Epithelial cell of prostate (primary cell): ENCODE measurements at regions not wholly inside any gene's neighbourhood (a gene's known extent, or its start where the extent isn't known, plus 50 kb on each side); places are given as distances from the start of the nearest gene placed in this dataset.
A peak's percentile ranks its signal among the peaks of the same experiment; 100 is the strongest.

Experiments used
- DNase-seq: peaks from one replicate; pipeline ENCODE4 v3.0.0-alpha.2; 2011; ENCODE audit warnings: low read depth, low spot score
- H3K27ac ChIP-seq: fragments of 450-650 bp; 2 replicates; pipeline ENCODE4 v1.5.1; 2017; ENCODE audit warnings: mild to moderate bottlenecking

DNA sequence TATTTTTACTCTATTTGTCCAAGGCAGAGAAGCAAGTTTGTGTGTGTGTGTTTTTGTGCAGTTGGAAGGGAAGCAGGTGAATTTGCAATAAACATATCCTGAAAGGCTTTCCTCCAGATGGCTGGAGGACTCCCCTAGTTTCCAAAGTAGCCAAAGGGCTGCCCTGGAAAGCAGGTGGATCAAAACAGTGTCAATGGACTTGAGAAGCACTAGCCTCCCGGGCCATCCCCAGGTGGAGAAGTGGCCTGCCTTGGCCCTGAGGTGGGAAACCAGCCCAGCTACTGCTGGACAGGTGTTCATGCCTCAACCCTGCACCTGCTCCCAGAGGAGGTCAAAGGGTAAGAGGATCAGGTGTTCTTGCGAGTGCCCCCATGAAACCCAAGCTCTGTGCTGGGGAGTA lies 1046.9 kb downstream of the VRK1 start:
- no peak for DNase-seq
- no peak overlapping the region for H3K27ac ChIP-seq

DNA sequence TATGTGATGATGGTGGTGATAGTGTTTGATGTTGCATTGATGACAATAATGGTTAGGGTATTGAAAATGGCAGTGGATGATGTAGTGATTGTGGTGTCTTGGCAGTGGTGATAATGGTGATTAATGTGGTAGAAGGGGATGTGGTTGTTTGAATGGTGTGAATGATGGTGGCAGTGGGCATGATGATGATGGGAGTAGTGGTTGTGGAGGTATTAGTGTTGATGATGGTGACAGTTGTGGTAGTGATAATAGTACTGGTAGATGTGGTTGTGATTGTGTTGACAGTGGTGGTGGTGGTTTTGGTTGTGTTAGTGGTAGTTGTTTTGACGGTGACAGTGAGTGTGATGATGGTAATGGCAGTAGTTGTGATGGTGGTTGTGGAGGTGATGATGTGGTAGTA lies 1049.0 kb downstream of the VRK1 start:
- no peak overlapping the region for H3K27ac ChIP-seq
- no peak for DNase-seq

DNA sequence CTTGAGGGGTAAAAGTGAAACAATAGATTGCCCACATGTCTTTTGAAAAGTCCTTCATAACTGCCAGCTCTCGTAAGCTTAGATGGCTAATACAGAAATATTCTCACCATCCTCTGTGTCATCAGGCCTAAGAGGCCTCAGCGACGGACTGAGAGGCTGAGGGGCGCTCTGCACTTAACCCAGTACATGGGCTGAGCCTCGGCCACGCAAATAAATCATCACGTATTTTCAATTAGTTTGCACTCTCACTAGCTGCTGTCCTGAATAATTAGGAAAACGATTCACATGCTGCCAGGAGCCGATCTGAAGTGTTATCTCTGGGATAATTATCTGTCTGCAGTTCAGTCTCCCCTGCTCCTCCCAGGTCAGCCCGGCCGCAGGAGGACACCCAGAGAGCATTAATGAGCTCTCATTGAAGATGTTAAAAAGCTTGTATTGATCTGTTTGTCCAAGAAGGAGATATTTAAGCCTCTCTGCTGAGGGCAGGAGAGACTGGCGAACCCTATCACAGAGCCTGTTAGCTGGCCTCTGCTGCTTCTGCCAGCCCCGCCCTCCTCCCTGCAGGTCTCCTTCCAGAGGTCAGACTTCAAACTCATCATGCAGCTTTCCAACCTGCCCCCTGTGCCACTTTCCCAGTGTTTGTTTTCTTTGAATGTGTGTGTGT lies 1051.3 kb downstream of the VRK1 start:
- H3K27ac ChIP-seq, result no peak overlapping the region
- DNase-seq, result no peak

DNA sequence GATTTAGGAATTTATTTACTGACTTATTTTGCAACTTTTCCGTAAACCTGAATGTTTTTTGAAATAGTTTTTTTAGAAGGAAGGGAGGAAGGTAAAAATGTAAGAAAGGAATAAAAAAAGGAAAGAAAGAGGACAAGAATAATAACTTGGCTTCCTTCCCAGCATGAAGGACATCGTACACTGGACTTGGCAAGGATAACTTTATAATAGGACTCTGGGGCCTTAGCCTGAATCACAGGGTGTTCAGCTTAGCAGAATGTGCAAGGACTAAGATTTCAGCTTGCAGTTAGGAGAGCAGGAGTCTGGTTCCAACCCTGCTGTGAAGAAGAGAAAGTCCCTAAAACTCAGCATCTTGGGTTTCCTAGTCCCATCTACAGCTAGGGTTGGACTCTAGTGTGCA lies 1053.3 kb downstream of the VRK1 start:
- no peak for DNase-seq
- no peak overlapping the region for H3K27ac ChIP-seq

DNA sequence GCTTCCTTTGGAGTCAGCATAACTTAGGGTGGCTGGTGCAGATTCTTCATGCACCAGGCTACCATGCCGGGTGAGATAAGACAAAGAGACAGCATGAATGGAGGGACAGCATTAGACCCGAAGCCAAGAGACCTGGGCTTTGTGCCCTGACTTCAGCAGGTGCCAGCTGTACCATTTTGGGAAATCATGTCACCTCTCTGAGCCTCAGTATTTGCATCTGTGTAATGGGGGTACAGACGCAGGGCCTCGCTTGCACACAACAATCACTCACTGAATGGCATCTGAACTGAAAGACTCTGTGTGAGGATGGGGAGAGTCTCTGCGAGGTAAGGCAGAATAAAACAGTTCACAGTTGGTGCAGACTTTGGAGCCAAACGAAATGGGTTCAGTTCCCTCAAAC lies 1053.7 kb downstream of the VRK1 start:
- DNase-seq, result no peak
- no peak overlapping the region for H3K27ac ChIP-seq

DNA sequence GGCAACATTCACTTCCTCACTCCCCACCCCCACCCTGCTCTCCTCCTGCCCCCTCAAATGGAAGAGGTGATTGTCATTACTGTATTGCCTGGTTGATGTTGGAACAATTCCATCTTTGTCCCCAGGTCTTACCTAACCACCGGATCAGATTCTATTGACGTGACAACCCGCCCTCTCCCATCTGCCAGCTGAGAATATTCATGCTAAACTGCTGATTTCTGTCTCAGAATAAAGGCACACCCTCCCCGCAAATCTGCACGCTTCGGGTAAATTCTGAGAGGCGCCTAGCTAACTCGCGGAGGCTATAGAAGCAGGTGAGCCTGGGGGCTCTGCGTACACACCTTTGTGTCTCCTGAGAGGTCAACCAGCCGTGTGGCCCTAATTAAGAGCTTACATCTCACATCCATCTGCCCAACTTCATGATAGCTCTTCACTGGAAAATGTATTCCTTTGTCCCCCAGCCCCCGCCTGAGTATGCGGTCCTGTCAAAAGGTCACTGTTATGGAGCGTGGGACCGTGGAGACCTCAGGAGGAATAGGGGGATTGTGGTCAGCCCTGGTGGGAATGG lies 1054.3 kb downstream of the VRK1 start:
- H3K27ac ChIP-seq, result no peak overlapping the region
- DNase-seq, result no peak

DNA sequence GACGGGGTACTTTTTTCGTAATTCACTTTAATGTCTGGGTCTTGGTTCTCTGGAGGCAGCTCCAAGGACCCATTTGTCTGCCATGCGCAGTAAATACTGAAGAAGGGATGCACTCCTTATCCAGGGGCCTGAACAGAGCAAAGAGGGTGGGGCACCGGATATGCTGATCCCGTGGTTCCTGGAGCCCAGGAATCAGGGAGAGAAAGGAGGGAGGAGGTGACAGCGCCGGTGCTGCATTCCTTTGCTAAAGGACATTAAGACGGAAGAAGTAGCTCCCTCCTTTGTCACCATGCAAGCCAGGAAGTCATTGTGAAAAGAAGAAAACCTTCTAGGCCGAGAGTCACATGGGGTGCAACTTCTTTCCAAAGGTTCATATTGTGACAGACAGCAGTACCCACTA lies 1057.7 kb downstream of the VRK1 start:
- H3K27ac ChIP-seq, result no peak overlapping the region
- DNase-seq, result no peak

DNA sequence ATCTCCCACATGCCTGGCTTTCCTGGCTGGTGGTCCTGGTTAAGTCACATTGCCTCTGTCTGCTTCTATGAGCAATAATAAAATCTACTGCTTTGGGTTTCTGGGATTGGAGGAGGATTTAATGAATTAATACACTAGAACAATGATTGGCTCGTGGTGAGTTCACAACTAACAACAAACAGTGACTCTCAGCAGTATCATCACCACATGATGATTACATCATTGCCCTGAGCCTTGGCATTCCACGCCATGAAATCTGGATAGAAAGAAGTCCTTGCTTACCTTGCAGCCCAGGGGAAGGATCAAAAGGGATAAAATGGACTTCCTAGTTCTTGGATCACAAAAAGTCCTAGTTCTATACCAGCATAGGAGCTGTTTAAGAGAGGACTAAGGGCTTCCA lies 1069.0 kb downstream of the VRK1 start:
- DNase-seq, result no peak

DNA sequence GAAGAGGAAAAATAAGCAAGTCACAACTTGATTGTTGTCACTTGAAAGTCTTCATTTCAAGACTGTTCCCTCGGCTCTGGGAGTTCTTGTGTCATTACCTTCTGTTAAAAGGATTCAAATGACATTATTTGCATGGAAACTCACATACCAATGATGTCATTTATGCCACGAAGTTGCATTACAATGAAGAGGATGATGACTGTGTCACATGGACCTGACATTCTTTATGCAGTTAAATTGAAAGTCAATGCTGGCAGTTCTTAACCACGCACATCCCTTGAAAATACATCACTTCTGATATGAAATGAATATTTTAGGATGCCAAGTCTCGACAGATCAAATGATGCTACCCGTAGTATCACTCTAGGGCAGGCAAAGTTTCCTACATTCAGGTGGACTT lies 1069.5 kb downstream of the VRK1 start:
- peak overlapping the region; percentile 59 for H3K27ac ChIP-seq
- no peak for DNase-seq

More for the DNA sequence above, 1069.0 kb downstream of the VRK1 start:
- H3K27ac ChIP-seq, result peak overlapping the region; percentile 59

DNA sequence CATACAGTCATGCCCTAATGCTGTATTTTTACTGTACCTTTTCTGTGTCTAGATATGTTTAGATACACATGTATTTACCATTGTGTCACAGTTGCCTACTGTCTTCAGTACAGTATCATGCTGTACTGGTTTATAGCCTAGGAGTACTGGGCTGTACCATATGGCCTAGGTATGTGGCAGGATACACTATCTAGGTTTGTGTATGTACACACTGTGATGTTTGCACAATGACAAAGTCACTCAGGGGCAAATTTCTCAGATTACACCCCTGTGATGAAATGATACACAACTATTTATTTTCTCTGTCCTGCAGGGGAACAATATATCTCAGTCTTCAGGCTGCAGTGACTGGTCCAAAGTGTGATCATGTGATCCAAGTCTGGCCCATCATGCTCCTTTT lies 1076.1 kb downstream of the VRK1 start:
- H3K27ac ChIP-seq, result no peak overlapping the region

DNA sequence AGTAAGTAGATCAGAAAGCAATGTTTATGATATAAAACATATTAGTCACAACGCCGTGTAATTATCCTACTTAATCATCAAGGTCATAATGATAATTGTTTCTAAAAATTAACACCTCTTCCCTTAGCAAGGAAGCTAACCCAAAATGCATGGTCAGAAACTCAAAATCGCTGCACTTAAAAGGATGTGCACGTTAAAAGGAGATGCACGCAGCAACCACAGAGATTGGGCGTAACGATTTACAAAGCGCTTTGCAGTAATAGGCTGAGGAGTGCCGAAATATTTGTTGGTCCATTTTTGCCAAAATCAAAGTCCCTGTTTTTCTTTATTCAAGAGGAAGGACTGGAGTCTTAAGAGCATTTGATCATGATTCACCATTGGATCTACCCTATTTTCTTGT lies 1077.2 kb downstream of the VRK1 start:
- no peak for DNase-seq
- H3K27ac ChIP-seq, result no peak overlapping the region

More for the DNA sequence above, 1076.1 kb downstream of the VRK1 start:
- no peak for DNase-seq

DNA sequence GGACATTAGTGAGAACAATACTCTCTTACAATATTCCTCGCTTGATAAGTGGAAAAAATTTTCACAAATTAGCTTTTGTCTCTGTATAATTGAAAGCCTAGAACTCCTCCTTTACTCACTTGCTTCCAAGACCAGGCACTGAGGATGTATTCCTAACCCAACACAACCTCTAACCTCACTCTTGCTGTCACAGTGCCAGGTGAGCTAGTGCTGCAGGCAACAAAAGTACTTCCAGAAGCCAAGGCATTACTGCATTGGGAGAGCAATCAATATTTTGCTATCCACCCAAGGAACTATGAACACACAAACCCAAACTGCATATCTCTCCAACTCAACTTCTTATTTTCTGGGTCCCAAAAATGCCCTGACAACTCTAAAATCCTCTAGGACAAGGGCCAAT lies 1081.0 kb downstream of the VRK1 start:
- no peak overlapping the region for H3K27ac ChIP-seq
- no peak for DNase-seq

DNA sequence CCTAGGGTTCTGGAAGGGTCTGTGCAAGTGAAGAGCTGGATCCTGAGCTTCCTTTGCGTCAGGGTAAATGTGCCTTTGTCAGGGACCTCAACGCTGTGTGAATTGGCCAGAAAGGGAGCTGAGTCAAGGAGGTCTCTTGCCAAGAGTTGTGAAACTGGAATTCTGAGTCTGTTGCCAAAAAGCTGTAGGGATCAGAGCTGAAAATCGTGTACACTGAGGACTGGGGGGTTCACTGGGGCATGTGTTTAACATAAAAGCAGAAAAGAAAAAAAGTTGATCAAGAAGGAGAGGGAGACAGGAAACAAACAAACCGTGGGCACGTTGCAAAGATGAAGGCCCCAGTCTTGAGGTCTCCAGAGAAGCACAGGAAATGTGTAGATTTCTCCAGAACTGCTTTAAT lies 1081.5 kb downstream of the VRK1 start:
- no peak overlapping the region for H3K27ac ChIP-seq
- no peak for DNase-seq

DNA sequence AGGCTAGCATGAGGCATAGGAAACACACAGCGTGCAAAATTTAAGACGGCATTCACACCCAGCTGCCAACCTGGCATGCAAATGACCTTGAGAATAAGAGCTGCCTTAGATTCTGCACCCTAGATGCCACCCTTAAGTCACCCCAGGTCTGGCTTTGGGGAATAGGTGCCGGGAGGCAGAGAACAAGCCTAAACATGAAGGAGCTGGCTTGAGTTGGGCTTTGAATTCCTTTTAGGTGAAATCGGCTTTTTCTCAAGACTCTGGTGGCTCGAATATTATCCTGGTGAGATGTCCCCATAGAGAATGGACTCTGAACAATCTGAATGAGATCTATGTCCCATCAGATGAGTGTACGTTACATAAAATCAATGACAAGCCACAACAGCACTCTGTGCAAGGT lies 1090.5 kb downstream of the VRK1 start:
- no peak overlapping the region for H3K27ac ChIP-seq
- DNase-seq, result no peak

DNA sequence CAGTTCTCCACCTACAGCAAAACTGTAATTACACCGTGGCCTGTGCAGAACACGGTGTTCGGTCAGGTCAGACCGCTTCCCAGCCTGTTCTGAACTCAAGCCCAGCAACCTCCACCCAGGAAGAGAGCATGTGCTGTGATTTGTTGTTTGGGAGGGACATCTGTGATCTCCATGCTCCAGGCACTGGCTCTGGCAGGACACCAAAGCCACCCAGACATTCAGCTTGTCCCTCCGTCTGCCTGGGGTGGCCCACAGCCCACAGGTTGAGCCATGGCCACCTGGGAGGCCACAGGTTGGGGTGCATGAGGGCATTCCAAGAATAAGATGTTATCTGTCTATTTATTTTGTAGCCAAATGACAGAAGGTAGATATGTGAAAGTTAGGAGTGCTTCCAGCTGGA lies 1091.1 kb downstream of the VRK1 start:
- no peak for DNase-seq
- no peak overlapping the region for H3K27ac ChIP-seq

DNA sequence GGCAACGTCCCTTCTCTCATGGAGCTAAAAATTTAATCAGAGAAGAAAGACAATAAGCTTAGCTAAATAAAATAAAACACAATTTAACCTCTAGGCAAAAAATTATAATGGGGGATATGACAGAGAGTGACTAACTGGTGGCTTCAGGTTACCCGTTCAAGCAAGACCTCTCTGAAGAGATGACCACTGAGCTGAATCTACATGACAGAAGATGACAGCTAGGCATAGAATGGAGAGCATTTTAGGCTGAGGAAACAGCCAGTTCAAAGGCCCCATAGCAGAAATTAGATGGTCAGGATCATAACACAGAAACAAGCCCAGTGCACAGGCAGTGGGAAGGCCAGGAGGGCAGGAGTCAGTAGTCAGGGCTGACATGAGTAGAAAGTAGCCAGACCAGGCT lies 1094.3 kb downstream of the VRK1 start:
- no peak for DNase-seq
- H3K27ac ChIP-seq, result no peak overlapping the region

DNA sequence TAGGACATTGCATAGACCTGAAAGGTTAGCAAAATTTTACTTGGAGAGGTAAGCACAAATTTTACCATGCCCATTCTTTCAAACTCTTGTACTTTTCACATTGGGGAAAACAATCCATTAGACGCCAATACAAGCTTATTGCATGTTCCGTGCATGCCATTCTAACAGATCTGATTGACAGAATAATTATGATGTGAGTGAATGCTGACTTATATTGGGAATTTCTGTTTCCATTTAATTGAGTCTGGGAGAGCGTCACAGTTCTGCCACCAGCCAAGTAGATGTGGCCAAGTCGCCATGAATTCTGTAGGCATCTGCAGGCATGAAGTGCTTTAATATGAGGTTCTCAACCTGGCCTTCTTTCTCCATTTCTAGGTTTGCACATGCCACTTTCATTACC lies 1097.4 kb downstream of the VRK1 start:
- no peak overlapping the region for H3K27ac ChIP-seq
- DNase-seq, result no peak

DNA sequence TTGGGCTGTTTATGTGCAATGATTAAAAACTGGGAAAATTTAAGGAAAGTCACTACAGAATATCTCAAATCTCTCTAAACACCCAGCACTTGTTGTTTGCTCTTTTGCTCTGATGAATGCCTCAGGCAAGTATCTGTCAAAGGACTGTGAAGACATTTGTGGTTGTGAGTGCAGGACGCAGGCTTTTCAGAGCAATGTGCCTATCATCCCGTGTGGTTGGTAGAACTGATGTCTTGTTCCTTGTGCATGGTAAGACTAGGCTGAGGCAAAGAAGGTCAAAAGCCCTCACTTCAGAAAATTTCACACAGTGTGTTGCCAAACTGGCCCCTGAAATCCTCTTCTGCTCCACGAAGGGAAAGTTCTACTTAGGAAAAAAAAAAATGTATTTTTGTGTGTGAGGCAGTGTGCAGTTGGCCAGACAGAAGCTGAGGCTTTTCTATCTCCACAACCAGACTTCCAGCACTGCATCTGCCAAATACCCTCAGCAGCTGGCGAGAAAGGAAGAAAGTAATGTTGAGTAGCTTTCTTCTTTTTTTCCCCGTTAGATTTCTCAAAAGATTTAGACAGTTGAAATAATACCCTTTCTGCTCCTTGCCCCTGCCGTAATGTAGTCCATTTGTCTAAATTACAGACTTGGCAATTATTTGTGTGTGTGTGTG lies 1103.1 kb downstream of the VRK1 start:
- no peak for DNase-seq
- no peak overlapping the region for H3K27ac ChIP-seq

DNA sequence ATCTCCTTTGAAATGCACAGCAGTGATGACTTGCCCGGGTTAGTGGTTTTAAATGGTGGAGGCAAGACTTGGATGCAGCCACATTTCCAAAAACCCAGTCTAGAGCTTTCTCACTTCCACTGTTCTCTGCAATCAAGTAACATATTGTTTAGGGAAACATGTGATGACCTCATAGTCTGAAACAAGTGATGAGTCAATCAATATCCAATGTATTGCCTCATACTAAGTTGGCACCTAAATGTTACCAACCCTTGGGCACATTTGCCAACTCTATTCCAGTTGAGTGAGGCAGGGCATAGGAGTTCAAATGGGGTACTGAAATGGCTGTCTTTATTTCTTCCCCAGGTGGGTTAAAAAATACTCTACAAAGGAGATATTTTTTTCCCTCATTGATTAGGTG lies 1105.4 kb downstream of the VRK1 start:
- peak; percentile 22 for DNase-seq
- H3K27ac ChIP-seq, result peak overlapping the region; percentile 64

DNA sequence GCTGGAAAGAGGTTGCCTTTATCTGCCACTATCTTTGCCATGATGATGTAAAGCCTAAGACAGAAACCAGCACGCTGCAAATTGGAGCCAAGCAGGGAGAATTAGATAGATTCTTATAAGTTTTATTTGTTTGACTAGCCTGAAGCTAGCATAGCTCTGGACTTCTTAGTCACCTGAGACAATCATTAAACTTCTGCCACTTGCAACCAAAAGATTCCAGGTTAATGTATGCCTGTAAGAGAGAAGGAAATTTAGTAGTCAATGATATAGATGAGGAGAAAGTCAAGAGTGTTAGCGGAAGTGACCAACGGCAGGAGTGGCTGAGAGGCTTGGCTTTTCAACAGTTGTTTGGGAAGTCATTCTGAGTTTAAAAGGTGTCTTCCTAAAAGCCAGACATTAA lies 1106.6 kb downstream of the VRK1 start:
- DNase-seq, result no peak
- peak overlapping the region; percentile 64 for H3K27ac ChIP-seq

DNA sequence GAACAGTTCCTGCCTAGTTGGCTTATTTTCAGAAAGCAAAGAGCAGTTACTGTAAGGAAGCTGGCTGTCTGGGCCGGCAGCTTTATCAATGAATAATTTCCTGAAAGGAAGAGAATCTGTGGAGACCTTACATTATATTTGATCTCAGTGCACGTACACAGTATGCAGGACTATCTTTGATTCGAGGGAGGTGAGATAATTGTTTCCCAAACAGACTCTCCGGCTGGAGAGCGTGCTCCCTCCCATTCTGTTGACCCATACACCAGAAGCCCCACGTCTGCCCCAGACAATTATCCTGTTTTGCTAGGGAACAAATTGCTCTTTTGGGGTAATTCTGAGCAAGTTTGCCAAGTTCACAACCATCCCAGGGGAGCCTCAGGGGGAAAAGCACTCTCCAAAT lies 1115.0 kb downstream of the VRK1 start:
- no peak overlapping the region for H3K27ac ChIP-seq
- no peak for DNase-seq

DNA sequence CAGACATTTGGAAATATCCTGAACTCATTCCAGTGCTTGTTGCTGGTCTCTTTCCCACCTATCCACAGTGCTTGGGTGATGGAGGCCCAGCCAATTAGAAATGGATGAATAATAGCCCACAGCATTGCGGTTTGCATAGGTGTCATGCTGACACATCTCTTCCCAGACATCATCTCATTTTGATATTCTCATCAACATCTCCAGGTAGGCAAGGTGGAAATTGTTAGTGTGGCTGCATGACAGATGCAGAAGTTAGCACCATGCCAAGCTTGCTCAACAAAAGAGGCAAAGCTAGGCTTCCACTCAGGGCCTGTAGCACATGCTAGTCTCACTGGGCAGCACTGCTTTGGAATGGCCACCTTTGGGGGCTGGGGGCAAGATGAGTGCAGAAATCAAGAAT lies 1118.9 kb downstream of the VRK1 start:
- H3K27ac ChIP-seq, result no peak overlapping the region
- DNase-seq, result no peak
